ENCODE measurements at regions not wholly inside any gene's neighbourhood (a gene's known extent, or its start where the extent isn't known, plus 50 kb on each side); places are given as distances from the start of the nearest gene placed in this dataset.

GRCh38 chr1:194289569-194290266 is 1103.3 kb upstream of the B3GALT2 start:
- DNase-seq (ENCODE audit: low read depth, low spot score) = no peak

- no peak for DNase-seq (ENCODE audit: low read depth, low spot score)
Measured at GRCh38 chr1:194288238-194288637, 1101.8 kb upstream of the B3GALT2 start.

- no peak for DNase-seq (ENCODE audit: low read depth, low spot score)
Measured at GRCh38 chr1:194281376-194281775, 1095.0 kb upstream of the B3GALT2 start.

- no peak for DNase-seq (ENCODE audit: low read depth, low spot score)
Measured at GRCh38 chr1:194280463-194280862, 1094.0 kb upstream of the B3GALT2 start.

GRCh38 chr1:194279975-194280374 is 1093.6 kb upstream of the B3GALT2 start:
- DNase-seq (ENCODE audit: low read depth, low spot score) = no peak

GRCh38 chr1:194277927-194278326 is 1091.5 kb upstream of the B3GALT2 start:
- DNase-seq (ENCODE audit: low read depth, low spot score) = no peak

GRCh38 chr1:194273660-194274059 is 1087.2 kb upstream of the B3GALT2 start:
- no peak for DNase-seq (ENCODE audit: low read depth, low spot score)

- no peak for DNase-seq (ENCODE audit: low read depth, low spot score)
Measured at GRCh38 chr1:194268839-194269238, 1082.4 kb upstream of the B3GALT2 start.

- no peak for DNase-seq (ENCODE audit: low read depth, low spot score)
Measured at GRCh38 chr1:194267021-194267420, 1080.6 kb upstream of the B3GALT2 start.

GRCh38 chr1:194256010-194256409 is 1069.6 kb upstream of the B3GALT2 start:
- DNase-seq (ENCODE audit: low read depth, low spot score) = no peak

GRCh38 chr1:194252199-194252598 is 1065.8 kb upstream of the B3GALT2 start:
- DNase-seq (ENCODE audit: low read depth, low spot score) = no peak

- DNase-seq (ENCODE audit: low read depth, low spot score) = no peak
Measured at GRCh38 chr1:194241215-194241614, 1054.8 kb upstream of the B3GALT2 start.

- DNase-seq (ENCODE audit: low read depth, low spot score) = no peak
Measured at GRCh38 chr1:194233069-194233468, 1046.7 kb upstream of the B3GALT2 start.

GRCh38 chr1:194230351-194231144 is 1044.1 kb upstream of the B3GALT2 start:
- no peak for DNase-seq (ENCODE audit: low read depth, low spot score)

- DNase-seq (ENCODE audit: low read depth, low spot score) = no peak
Measured at GRCh38 chr1:194228427-194228826, 1042.0 kb upstream of the B3GALT2 start.

- no peak for DNase-seq (ENCODE audit: low read depth, low spot score)
Measured at GRCh38 chr1:194227161-194227560, 1040.7 kb upstream of the B3GALT2 start.

GRCh38 chr1:194225821-194226220 is 1039.4 kb upstream of the B3GALT2 start:
- no peak for DNase-seq (ENCODE audit: low read depth, low spot score)

- DNase-seq (ENCODE audit: low read depth, low spot score) = no peak
Measured at GRCh38 chr1:194223596-194223995, 1037.2 kb upstream of the B3GALT2 start.

- no peak for DNase-seq (ENCODE audit: low read depth, low spot score)
Measured at GRCh38 chr1:194215448-194215847, 1029.0 kb upstream of the B3GALT2 start.

- DNase-seq (ENCODE audit: low read depth, low spot score) = no peak
Measured at GRCh38 chr1:194214735-194215134, 1028.3 kb upstream of the B3GALT2 start.

- no peak for DNase-seq (ENCODE audit: low read depth, low spot score)
Measured at GRCh38 chr1:194209920-194210319, 1023.5 kb upstream of the B3GALT2 start.

- no peak for DNase-seq (ENCODE audit: low read depth, low spot score)
Measured at GRCh38 chr1:194208674-194209073, 1022.3 kb upstream of the B3GALT2 start.

GRCh38 chr1:194196562-194196961 is 1010.1 kb upstream of the B3GALT2 start:
- DNase-seq (ENCODE audit: low read depth, low spot score) = no peak
